Dedifferentiated amniotic fluid mesenchymal stem cell (primary cell): ENCODE measurements at regions not wholly inside any gene's neighbourhood (a gene's known extent, or its start where the extent isn't known, plus 50 kb on each side); places are given as distances from the start of the nearest gene placed in this dataset.

Source experiments
- DNase-seq: peaks from one replicate; pipeline ENCODE4 v3.0.0-alpha.2; 2016; ENCODE audit errors: extremely low spot score

DNA sequence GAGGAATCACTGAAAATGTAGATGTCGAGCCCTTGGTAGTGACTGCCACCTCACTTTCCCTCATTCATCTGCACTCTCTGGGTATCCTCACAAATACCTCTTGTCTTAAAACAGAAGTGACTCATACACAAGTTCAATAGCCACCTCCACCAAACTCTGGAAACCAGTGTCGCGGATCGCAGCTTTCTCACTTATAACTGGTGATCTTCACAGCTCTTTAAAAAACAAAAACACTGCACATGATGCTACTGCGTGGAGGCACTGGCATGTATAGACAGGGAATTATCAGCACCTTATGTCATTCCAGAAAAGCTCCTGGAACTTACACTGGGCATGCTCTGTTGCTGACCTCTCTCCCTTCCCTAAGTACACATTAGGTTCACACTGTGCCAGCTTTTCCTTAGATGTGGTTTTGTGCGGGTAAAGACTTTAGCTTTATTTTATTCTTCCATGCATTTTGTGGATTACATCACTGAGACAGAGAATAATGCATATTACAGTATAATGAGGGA, 425.5 kb upstream of the CADM1 start:
- no peak for DNase-seq

- no peak for DNase-seq
Measured at GRCh38 chr11:115928811-115929210, 424.6 kb upstream of the CADM1 start.

DNA sequence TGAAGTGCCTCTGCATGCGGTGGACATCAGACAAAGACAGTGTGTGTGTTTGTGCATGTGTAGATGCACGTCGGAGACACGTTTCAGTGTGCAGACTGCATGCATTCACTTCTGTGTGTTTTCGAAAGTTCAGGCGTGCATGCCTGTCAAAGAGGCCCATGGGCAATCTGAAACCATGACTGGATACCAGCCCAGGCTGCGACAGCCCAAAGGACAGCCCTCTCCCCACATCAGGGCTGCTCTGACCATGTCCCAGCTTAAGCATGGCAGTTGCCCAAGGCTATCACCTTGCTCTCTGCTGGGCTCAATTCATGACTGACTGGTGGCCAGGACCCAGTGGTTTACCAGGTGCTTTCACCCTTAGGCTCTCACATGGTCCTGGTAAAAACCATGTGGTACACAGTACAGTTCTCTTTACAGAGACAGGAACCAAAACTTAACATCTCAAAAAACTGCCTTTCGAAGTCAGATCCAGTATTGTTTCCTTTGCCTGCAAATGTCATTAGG, 423.7 kb upstream of the CADM1 start:
- no peak for DNase-seq

DNA sequence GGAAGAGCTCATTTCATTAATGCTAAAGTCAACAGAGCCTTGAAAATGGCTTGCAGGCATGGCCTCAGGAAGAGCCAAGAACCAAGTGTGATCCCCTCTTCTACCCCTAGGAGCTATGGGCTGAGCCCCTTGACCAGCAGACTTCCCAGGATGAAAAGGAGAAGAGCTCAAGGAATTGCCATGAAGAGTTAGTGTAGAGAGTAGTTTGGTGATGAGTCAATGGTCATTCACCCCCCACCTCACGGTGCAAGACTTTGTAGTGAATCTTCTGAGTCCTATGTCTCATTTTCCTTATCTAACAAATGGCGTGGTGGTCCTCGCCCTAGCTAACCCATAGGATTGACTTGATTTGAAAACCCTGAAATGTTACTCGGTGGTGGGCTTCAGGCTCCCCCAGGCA, 422.4 kb upstream of the CADM1 start:
- DNase-seq: no peak

- no peak for DNase-seq
Measured at GRCh38 chr11:115926138-115926537, 421.9 kb upstream of the CADM1 start.

GRCh38 chr11:115925568-115926090, 421.4 kb upstream of the CADM1 start:
- no peak for DNase-seq

DNA sequence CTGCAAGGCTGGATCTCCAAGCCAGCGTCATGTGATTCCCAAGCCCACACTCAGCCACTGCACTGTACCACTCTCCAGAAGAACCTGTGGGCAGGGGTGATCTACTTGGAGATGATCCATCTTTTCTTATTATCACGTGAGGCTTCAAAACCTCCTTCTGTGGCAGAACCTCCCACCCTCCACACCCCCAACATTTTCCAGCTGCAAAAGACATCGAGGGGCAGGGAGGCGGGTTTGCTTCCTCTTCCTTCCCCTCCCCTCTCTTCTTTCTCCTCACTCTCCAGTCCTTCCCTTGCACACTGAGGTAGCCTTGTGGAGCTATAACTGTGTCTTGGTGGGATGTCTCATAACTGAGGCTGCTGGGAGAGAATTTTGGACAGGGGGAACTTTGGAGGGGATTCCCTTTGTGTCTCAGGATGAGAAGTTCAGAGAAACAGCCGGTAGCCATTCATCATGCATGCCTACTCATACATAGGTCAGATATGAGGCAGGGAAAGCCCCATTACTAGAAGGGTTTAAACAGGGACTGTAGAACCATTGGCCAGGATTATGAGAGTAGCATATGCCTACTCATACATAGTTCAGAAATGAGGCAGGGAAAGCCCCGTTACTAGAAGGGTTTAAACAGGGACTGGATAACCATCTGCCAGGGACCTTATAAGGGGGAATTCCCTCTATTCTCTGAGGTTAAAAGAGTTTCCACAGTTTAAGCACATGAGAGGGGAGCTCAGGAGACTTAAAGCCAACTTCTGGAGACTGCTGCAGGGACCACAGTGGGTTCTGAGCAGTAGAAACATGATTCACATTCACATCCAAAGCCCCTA, 420.7 kb upstream of the CADM1 start:
- DNase-seq: no peak

- no peak for DNase-seq
Measured at GRCh38 chr11:115922876-115923275, 418.7 kb upstream of the CADM1 start.

DNA sequence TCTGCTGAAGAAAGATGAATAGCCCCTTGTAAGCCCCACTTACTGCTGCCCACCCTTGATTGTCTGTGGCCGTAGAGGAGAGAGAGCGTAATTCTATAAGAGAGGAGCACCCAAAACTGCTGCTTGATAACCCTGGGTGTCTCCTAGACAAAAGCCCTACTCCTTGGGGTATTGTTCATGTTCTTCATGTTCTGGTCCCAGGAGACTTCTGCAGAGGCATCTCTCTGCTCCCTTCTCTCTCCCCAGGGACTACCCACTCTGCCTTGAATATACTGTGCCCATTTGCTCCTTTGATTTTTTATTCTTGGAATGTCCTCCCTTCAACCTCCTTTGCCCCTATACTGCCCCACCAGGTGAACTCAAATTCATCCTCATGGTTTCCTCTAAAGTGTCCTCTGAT, 417.8 kb upstream of the CADM1 start:
- no peak for DNase-seq

- DNase-seq: no peak
Measured at GRCh38 chr11:115921540-115921939, 417.3 kb upstream of the CADM1 start.

GRCh38 chr11:115920841-115921480, 416.7 kb upstream of the CADM1 start:
- DNase-seq: no peak

DNA sequence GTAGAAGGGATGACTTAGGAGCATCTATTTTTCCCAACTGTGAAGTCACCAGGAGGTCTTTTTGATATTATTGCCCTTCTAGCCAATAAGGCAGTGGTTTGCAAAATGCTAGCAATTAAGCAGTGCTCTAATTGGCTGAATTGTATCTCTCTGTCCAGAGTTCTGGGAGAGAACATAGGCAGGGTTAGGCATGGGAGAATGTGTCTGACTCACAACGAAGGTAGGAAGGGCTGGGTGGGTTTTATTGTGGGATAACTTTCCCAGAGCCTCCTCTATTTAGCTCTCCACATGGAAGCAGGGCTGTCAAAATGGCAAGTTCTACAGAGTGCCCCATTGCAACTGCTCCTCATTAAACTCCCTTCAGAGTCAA, 415.9 kb upstream of the CADM1 start:
- no peak for DNase-seq

GRCh38 chr11:115919341-115920091, 415.3 kb upstream of the CADM1 start:
- no peak for DNase-seq

DNA sequence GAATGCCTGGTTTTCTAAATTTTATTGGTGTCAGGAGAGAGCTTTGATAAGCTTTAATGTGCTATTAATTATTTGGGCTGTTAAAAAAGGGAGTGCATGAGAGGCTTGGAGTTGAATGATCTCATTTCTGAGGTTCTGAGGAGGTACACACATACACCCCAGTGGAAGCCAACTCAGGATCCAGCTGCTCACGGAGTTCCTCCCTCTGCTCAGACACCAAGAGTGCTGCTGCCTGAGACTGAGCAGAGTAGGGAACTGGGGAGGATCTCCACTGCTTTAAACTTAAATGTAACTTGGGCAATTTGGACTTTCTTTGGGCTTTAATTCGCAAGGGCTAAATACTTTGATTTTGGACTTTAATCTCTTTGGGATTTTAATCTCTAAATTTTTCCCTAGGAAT, 414.4 kb upstream of the CADM1 start:
- no peak for DNase-seq

DNA sequence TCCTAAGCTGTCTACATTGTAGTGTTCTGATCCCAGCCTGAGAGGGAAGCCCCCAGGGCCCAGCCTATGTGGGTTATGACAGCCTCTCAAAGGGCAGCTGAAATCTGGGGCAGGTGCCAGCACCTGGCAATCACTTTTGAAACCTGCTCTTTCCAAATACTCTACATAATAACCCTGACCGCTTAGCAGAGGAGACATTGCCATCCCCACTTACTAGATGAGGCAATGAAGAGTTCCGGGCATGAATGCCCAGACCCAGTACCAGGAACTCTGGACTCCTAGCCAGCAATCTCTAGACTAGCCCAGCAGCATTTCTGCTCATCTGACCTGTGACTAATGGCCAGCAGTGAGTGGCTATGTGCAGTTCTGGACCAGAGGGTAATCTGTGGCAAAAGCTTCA, 412.4 kb upstream of the CADM1 start:
- no peak for DNase-seq

- no peak for DNase-seq
Measured at GRCh38 chr11:115912484-115912945, 408.3 kb upstream of the CADM1 start.

- DNase-seq: no peak
Measured at GRCh38 chr11:115911613-115912346, 407.6 kb upstream of the CADM1 start.

- DNase-seq: no peak
Measured at GRCh38 chr11:115910379-115910778, 406.2 kb upstream of the CADM1 start.

DNA sequence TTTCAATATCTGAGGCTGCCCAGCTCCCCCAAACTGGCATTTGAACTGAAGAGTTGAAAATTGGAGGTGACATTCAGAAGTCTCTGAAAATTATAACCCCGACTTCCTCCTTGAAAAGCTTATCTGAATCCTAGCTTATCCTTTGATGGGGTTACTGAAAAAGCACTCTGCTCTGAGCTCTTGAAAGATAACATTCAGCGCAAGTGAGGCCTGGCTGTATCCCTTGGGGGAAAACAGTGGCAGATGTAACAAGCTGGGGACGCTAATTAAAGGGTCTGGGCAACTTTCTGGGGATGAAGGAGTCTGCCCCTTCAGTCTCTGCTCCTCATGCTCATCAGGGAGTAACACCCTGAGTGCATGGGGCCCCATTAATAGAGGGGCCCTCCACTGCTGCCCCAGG, 402.0 kb upstream of the CADM1 start:
- DNase-seq: no peak

DNA sequence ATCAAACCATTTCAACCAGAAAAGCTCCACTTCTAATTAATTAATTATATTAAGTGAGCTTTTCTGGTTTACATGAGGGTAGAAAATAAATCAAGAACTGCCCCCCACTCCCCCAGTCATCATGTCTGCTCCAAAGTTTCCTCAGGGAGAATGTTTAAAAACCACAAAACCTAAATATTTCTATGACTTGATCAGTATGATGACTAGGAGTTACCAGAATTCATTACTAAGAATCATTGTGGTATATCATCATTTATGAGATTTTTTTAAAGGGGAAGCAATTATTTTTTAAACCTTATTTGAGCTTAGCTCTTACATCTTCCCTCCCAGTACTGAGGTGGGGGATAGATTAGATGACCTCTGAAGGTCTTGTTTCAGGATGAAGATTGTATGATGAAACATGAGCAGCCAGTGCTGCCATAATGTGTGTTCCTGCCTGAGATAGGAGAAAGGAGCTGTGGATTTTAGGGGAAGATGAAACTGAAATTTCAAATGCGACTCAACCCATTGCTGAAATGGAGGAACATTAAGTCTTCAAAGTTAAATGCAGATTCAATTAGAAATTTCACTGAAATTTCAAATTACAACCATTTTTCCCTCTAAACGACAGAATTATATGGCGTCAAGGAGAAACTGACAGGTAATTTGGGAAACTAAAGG, 401.3 kb upstream of the CADM1 start:
- DNase-seq: no peak

DNA sequence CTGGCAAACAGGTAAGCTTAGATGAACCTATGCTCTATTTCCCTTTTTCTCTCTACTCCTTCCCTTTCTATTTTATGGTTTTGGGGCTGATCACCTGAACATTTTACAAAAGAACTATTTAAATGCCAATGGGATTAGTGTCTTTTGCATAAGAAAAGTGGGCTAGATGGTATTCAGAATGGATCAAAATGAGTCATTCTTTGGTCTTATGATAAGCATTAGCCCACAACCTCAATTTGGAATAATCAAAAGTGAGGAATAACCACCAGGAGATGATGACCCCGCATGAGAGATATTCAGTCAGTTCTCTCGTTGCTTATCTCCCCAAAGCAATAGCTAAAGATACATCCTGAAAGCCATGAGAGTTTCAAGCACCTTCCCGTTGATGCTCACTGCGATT, 399.0 kb upstream of the CADM1 start:
- no peak for DNase-seq
